Right cardiac atrium (tissue), 5 donors: ENCODE measurements at regions not wholly inside any gene's neighbourhood (a gene's known extent, or its start where the extent isn't known, plus 50 kb on each side); places are given as distances from the start of the nearest gene placed in this dataset.

Experiments
- ATAC-seq, 2 donors: fragments of 200-7000 bp; cut with Tn5 transposase; one replicate each; pipeline versions ENCODE4 v1.8.0 to v1.9.1; 2020; ENCODE audit warnings: moderate library complexity in 2 of 2, mild to moderate bottlenecking in 1 of 2
- DNase-seq, 3 donors: peaks; one replicate each; pipeline ENCODE4 v3.0.0-alpha.2; 2020
- H3K27ac ChIP-seq: one replicate; pipeline ENCODE4 v1.5.1; 2013; ENCODE audit warnings: mild to moderate bottlenecking, low read length, control low read depth, moderate library complexity
- H3K27me3 ChIP-seq: one replicate; pipeline ENCODE4 v1.6.1; 2013; ENCODE audit not compliant: control insufficient read depth, insufficient read depth
- H3K4me1 ChIP-seq: one replicate; pipeline ENCODE4 v1.6.1; 2013; ENCODE audit warnings: low read length; ENCODE audit not compliant: control insufficient read depth, insufficient read depth
- H3K4me3 ChIP-seq: one replicate; pipeline ENCODE4 v1.5.1; 2013; ENCODE audit warnings: low read length, control low read depth
- H3K9me3 ChIP-seq: one replicate; pipeline ENCODE4 v1.6.1; 2013; ENCODE audit warnings: low read length; ENCODE audit not compliant: control insufficient read depth
- WGBS: extraction: QIAGEN DNeasy Blood & Tissue Kit; methylation state at CpG from one replicate; pipeline ENCODE4 v1.1.7; 2013; 5-methylcytosine and 5-hydroxymethylcytosine counted together
- intact Hi-C, 4 donors: fragments of 100-400 bp; cut with DNase I; formaldehyde crosslinking; loops; one replicate each; pipeline versions ENCODE4 v1.11.0 to v1.14.0; 2022 to 2023
- donor health status: healthy with polysubstance abuse.
- donor health status: DM: no; HTN: yes; CAD: no.
- donor health status: DM: no; HTN: no; CAD: no.
- donor health status: DM: no; HTN: yes; CAD: no; lungs with severe emphysema.
- donor health status: DM: yes; HTN: yes; CAD: no.

GRCh38 chr15:87201986-87202385, 1054.6 kb downstream of the NTRK3 start:
- Histone ChIP-seq H3K4me3 (no peak overlapping the region), H3K9me3 (no peaks in the 10 kb centered on the region), H3K27ac (no peak overlapping the region), H3K4me1 (no peaks in the 10 kb centered on the region), H3K27me3 (no peaks in the 10 kb centered on the region)
- WGBS = 70% methylated on average over 2 of the region's 2 CpGs
- intact Hi-C loops = no loop called here
- ATAC-seq (no peak), DNase-seq (no peak)

GRCh38 chr15:87200149-87200548, 1056.4 kb downstream of the NTRK3 start:
- Histone ChIP-seq H3K9me3 (no peaks in the 10 kb centered on the region), H3K4me1 (no peaks in the 10 kb centered on the region), H3K27me3 (no peaks in the 10 kb centered on the region), H3K27ac (no peak overlapping the region), H3K4me3 (no peak overlapping the region)
- no peak for DNase-seq
- intact Hi-C loops = no loop called here
- no peak for ATAC-seq
- WGBS = 77% methylated on average over 2 of the region's 2 CpGs

GRCh38 chr15:87197981-87198380, 1058.6 kb downstream of the NTRK3 start:
- H3K9me3 ChIP-seq = no peaks in the 10 kb centered on the region
- no peak overlapping the region for H3K4me3 ChIP-seq
- 77% methylated on average over 3 of the region's 3 CpGs for WGBS
- DNase-seq (no peak), ATAC-seq (no peak)
- no peaks in the 10 kb centered on the region for H3K27me3 ChIP-seq
- H3K4me1 ChIP-seq = no peaks in the 10 kb centered on the region
- intact Hi-C loops = no loop called here
- H3K27ac ChIP-seq = no peak overlapping the region

DNA sequence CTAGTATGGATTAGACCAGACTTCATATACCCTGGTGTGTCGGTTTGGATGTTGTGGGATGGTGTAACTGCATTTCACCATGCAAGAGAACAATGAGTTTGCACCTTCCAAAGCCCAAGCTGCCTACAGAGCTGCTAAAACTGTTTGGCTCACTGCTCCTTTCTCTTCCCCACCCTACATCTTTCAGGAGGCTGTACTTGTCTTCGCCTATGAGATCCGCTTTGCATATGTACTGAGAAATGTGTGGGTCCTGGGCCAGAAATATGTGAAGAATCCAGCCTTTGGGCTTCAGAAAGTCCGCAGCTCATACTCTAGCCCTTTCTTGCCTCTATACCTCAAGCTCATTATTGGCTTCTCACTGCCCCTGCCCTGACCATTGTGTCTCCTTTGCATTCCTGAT, 1060.0 kb downstream of the NTRK3 start:
- no peak for ATAC-seq
- intact Hi-C loops = no loop called here
- H3K4me3 ChIP-seq = no peak overlapping the region
- no peak overlapping the region for H3K27ac ChIP-seq
- no peaks in the 10 kb centered on the region for H3K9me3 ChIP-seq
- H3K27me3 ChIP-seq = no peaks in the 10 kb centered on the region
- 74% methylated on average over 4 of the region's 4 CpGs for WGBS
- no peak for DNase-seq
- H3K4me1 ChIP-seq = no peaks in the 10 kb centered on the region

- H3K27me3 ChIP-seq = no peaks in the 10 kb centered on the region
- no peak for ATAC-seq
- no peak for DNase-seq
- H3K4me3 ChIP-seq = no peak overlapping the region
- no peak overlapping the region for H3K27ac ChIP-seq
- WGBS = 72% methylated on average over 6 of the region's 6 CpGs
- H3K4me1 ChIP-seq = no peaks in the 10 kb centered on the region
- H3K9me3 ChIP-seq = no peaks in the 10 kb centered on the region
- intact Hi-C loops = no loop called here
These were observed 1063.1 kb downstream of the NTRK3 start for GRCh38 chr15:87193481-87193880.

DNA sequence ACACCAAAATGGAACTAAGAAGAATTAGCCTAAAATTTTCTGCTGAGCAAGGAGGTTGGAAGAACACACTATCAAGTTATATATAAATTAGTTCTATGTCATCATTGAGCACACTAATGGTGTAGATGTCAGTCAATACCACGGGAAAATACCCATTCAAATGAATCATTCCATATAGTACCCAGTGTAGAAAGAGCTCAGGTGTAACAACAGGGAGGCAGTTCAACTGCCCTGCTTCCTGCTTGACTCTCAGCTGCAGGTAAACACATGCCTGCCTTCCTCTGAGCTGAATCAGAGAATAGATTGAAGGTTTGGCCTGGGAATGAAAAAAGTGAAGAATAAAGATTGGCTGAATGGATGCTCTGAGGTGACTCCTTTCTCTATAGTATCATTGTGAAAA, 1088.0 kb downstream of the AGBL1 start:
- intact Hi-C loops = no loop called here
- Histone ChIP-seq H3K27ac (no peak overlapping the region), H3K9me3 (no peaks in the 10 kb centered on the region), H3K4me3 (no peak overlapping the region), H3K27me3 (no peaks in the 10 kb centered on the region), H3K4me1 (no peaks in the 10 kb centered on the region)
- DNase-seq (no peak), ATAC-seq (no peak)
- 53% methylated on average over 1 of the region's 1 CpG for whole genome bisulfite sequencing

GRCh38 chr15:87167055-87167454, 1087.4 kb downstream of the AGBL1 start:
- ATAC-seq = no peak
- intact Hi-C loops = no loop called here
- H3K9me3 ChIP-seq = no peaks in the 10 kb centered on the region
- H3K27me3 ChIP-seq = no peaks in the 10 kb centered on the region
- no peak for DNase-seq
- H3K4me3 ChIP-seq = no peak overlapping the region
- no peak overlapping the region for H3K27ac ChIP-seq
- H3K4me1 ChIP-seq = no peaks in the 10 kb centered on the region

- Histone ChIP-seq H3K4me3 (no peak overlapping the region), H3K27ac (no peak overlapping the region), H3K4me1 (no peaks in the 10 kb centered on the region), H3K27me3 (no peaks in the 10 kb centered on the region), H3K9me3 (no peaks in the 10 kb centered on the region)
- intact Hi-C loops = no loop called here
- ATAC-seq (no peak), DNase-seq (no peak)
- 80% methylated on average over 4 of the region's 4 CpGs for whole genome bisulfite sequencing
These were observed 1076.1 kb downstream of the AGBL1 start for GRCh38 chr15:87155771-87156170.

DNA sequence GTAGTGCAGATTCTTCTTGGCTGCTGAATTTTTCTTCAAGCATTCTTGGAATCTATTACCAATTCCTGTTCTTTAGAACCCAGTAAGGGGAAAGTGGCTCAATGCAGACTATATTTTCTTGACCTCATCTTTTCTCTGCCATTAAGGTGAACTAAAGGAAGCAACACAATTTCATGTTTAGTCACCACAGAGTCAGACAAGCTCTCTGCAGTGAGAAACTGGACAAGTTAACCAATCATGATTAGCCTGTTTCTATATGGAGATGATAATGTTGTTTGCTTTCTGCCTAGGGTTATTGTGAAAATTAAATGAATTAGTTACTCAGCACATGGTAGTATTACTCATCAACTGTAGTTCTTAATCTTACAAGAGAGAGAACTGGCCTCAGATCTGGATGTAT, 1075.1 kb downstream of the AGBL1 start:
- no peaks in the 10 kb centered on the region for H3K27me3 ChIP-seq

DNA sequence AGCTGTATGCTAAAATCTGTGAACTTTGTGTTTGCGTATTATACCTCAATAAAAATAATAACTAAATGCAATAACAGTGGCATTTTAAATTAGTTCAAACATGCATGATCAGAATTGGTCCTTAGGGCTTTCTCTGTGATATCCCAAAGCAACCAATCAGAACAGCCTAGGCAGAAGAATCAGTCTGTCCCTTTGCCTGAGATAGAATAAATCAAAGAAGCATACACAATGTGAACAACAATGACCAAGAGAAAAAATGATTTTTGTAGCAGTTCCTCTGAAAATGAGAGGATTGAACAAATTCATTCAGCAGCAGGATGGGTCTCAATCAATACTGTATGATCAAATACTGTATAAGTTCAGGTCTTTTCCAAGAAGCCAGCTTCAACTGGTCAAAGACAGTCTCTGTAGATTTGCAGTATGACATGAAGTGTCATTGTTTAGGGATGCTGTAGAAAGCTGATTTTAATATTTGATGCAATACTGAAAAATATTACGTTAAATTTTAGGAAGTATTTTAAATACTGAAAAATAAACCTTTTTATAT, 1071.6 kb downstream of the AGBL1 start:
- H3K9me3 ChIP-seq = no peaks in the 10 kb centered on the region
- WGBS = 86% methylated on average over 2 of the region's 2 CpGs
- H3K27ac ChIP-seq = no peak overlapping the region
- H3K4me1 ChIP-seq = no peaks in the 10 kb centered on the region
- H3K4me3 ChIP-seq = no peak overlapping the region
- no peak for DNase-seq
- ATAC-seq = no peak
- intact Hi-C loops = no loop called here
- no peaks in the 10 kb centered on the region for H3K27me3 ChIP-seq

More for the DNA sequence above, 1075.1 kb downstream of the AGBL1 start:
- intact Hi-C loops = no loop called here
- DNase-seq (no peak), ATAC-seq (no peak)
- Histone ChIP-seq H3K27ac (no peak overlapping the region), H3K9me3 (no peaks in the 10 kb centered on the region), H3K4me1 (no peaks in the 10 kb centered on the region), H3K4me3 (no peak overlapping the region)

DNA sequence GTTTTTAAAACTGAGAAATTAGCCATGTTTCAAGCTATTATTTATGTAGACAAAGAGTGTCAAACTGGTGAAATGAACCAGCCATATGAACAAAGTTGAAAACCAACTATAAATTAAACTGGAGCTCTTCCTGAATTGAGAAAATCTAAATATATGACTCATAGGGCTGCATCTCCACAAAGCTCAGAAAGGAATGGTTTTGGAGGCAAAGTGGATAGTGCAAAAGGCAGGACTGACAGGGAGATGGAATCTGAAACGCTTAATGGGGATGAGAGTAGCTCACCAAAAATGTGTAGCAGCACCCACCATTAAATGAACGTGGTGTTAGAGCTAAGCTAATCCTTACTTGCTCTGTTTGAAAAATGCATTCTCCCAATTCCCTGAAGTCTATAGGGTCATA, 1066.0 kb downstream of the AGBL1 start:
- Histone ChIP-seq H3K27me3 (no peaks in the 10 kb centered on the region), H3K9me3 (no peaks in the 10 kb centered on the region), H3K27ac (no peak overlapping the region), H3K4me1 (no peaks in the 10 kb centered on the region), H3K4me3 (no peak overlapping the region)
- 72% methylated on average over 2 of the region's 2 CpGs for WGBS
- intact Hi-C loops = no loop called here
- no peak for DNase-seq
- ATAC-seq = no peak

DNA sequence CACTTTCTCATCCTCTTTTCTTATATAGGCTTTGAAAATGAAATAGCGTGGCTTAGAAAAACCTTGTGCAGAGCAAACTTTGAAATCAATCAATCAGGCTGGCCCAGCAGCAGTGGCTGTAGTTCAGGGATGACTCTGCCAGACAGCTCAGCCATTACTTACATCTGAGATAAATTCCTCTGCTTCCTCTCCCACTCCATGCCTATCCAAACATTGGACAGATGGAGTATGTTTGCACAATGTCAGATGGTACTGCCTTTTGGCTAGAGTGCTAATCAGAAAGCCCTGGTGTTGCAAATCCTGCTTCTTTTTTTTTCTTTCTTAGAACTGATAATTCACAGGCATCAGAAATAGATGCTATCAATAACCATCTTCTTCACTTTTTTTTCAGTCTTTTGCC, 1065.1 kb downstream of the AGBL1 start:
- H3K4me1 ChIP-seq = no peaks in the 10 kb centered on the region
- WGBS = 42% methylated on average over 1 of the region's 1 CpG
- DNase-seq (no peak), ATAC-seq (no peak)
- no peaks in the 10 kb centered on the region for H3K27me3 ChIP-seq
- intact Hi-C loops = no loop called here
- no peak overlapping the region for H3K27ac ChIP-seq
- H3K4me3 ChIP-seq = no peak overlapping the region
- H3K9me3 ChIP-seq = no peaks in the 10 kb centered on the region
